SH-SY5Y (cell line): ENCODE measurements at regions not wholly inside any gene's neighbourhood (a gene's known extent, or its start where the extent isn't known, plus 50 kb on each side); places are given as distances from the start of the nearest gene placed in this dataset.

Source experiments
- GATA2 ChIP-seq: IDR thresholded peaks from 2 replicates; pipeline ENCODE4 v1.6.1; 2011; ENCODE audit warnings: mild to moderate bottlenecking, low read depth, low read length
- GATA3 ChIP-seq: IDR thresholded peaks from 2 replicates; pipeline ENCODE4 v1.6.1; 2011; ENCODE audit warnings: low read depth, mild to moderate bottlenecking, low read length, moderate library complexity

GRCh38 chr3:186472456-186473008, 71.6 kb downstream of the CRYGS start:
- TF ChIP-seq GATA2 (no peak), GATA3 (no peak)
